Activated CD4-positive, alpha-beta T cell treated with anti-CD3 and anti-CD28 coated beads, Interleukin-2, amount 50 U/mL, for 16 hours (primary cell): ENCODE measurements at regions not wholly inside any gene's neighbourhood (a gene's known extent, or its start where the extent isn't known, plus 50 kb on each side); places are given as distances from the start of the nearest gene placed in this dataset.

Source experiments
- DNase-seq: peaks from one replicate; pipeline ENCODE4 v3.0.0-alpha.2; 2020

DNA sequence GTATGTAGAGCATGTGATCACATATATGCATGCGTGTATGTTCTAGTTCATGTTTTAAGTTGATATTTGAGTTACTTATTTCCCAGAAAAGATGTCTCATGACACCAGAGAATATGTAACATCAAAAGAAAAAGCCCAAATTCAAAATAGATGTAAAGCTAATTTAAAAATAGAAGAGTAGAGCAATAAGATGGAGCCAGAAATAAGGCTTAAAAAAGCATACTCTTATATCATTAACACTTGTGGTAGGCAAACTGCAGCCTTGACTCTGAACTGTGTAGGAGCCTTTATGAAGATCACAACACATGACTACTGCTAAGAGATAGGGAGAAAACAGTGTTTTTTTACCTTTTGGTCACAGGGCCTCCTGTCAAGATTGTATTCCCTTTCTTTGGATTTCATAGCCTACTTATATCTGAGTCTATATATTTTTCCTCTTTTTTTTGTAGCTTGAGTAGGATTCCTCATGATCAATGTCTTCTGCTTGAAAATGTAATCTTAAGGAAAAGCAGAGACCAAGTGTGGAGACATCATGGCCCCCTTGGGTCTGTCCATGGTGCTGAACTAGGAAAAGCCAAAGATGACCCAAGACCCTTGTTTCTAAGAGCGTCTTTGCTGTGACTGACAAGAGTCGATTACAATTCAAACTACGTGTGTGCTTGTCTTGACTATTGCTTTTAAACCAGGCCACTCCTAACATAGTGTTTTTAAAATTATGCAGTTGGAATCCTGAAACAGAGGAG is 390.4 kb downstream of the SHISA9 start:
- no peak for DNase-seq

GRCh38 chr16:13296206-13296605 is 394.8 kb downstream of the SHISA9 start:
- DNase-seq, result no peak

DNA sequence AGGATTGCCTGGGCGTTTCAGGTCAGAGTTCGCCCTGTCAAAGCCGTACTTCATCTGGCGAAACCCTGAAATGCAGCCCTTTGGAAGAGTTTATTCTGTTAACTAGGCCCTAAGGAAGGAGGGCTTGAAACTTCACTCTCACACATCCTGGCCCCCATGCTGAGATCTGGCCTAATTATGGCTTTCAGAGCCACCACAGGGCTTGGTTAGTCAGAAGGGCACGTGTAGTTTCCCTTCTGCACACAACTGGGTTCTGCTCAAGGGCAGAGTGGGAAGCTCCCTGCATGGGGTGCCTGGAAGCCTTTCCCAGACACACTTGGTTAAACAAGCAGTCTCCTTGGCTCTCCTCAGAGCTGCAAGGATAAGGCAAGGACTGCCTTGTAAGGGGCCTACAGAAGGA is 397.3 kb downstream of the SHISA9 start:
- no peak for DNase-seq

DNA sequence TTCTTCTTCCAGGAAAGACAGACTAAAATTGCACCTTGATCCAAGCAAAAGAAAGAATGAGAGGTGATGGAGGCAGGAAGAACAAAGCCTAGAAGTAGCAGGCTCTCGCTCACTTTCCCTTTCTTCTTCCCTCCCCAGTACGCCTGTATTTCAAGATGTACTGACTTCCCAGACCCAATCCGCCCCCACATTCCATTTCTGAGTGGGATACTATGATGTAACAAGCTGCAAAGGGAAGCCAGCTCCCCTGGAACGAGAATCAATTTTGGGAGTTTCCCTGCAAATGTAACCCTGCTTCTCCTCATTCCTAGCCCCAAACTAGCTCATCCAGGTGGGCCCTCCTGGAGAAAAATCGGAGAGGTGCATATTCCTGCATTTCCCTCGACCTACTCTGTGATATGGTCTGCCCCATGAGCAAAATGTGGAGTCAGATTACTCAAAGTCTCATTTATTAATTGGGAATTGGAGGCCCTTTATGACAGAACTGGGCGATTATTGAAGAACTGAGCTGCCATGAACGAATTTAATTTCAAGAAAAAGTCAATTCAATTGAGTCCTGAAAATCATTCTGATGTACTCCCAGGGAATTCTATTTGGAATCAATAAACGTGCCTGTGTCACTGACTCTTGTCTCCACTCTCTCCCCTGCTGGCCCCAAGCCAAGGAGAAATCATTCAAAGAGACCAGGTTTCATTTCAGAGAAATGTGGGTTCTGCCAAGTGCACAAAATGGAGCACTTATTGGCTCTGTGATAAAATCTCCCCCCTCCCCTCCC is 398.9 kb downstream of the SHISA9 start:
- DNase-seq, result no peak

DNA sequence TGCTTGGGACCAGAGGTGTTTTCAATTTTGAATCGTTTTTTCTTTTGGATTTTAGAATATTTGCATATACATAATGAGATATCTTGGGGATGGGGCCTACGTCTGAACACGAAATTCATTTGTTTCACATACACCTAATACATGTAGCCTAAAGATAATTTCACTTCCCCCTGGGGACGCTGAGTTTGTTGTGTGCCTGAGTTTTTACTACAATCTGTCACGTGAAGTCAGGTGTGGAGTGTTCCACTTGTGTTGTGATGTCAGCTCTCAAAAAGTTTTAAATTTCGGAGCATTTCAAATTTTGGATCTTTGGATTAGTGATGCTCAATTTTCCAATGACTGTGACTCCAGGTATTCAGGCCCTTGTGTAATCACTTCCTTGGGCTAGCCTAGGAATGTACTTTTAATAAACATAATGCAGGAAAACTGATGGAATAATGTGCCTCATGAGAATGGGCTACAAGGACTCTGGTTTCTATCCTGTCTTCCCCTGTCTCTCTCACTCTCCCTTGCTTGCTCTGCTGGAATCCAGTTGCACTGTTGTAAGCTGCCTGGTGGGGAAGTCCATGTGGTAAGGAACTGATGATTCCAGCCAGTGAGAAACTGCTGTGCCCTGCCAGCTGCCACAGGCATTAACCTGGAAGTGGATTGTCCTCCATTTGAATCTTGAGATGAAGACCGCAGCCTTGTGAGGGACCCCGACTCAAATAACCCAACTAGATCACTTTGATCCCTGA is 403.8 kb downstream of the SHISA9 start:
- DNase-seq, result no peak

GRCh38 chr16:13306161-13306995 is 405.0 kb downstream of the SHISA9 start:
- DNase-seq, result no peak

- DNase-seq, result peak; percentile 0
Observed at GRCh38 chr16:13307255-13307654, 405.9 kb downstream of the SHISA9 start.

DNA sequence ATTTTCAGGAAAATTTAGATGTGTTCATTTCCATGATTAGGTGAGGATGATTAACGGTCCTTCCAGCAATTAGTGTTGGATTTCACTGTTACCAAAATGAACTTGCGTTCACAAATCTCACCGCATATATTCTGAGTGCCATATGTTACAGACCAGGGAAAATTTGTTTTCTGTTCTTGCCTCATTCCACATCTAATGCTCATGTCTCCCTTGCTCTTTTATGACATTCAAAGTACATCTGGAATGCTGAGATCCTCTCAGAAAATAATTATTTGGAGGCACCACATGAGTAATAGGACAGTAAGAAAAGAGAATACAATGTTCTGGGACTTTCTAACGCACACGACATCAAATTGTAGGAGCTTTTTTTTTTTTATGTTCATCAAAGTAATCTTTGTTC is 406.5 kb downstream of the SHISA9 start:
- DNase-seq, result no peak

DNA sequence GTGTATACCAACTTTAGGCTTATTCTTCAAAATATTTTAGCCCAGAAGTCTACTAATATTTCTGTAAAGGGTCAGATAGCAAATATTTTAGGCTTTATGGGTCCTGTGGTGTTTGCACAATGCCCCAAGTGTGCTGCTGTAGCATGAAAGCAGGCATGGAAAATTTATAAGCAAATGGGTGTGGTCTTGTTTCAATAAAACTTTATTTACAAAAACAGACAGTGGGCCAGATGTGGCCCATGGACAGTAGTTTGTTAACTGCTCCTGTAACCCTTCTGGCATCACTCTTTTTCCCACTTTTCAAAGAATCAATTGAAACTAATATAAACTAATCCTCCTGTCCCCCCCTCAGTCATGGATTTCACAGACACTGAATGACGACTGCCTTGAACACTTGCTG is 410.7 kb downstream of the SHISA9 start:
- no peak for DNase-seq

DNA sequence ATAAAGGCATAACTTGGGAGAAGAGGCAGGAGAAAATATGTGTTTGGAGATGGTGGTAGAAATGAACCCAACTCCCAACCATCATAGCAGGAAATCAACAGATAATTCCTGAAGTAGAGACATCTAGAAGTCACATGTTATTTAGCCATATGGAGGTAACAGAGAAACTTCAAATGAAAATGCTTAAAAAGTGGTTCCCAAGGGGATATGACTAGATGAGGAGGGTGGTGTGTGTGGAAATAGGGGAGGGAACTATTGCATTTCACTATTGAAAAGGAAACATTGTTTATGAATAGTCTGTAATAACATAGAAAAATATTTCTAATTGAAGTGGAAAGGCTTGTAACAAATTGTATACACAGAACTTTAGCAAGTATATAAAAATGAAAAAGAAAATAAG is 412.0 kb downstream of the SHISA9 start:
- DNase-seq, result no peak

- no peak for DNase-seq
Observed at GRCh38 chr16:13314633-13315032, 413.2 kb downstream of the SHISA9 start.

DNA sequence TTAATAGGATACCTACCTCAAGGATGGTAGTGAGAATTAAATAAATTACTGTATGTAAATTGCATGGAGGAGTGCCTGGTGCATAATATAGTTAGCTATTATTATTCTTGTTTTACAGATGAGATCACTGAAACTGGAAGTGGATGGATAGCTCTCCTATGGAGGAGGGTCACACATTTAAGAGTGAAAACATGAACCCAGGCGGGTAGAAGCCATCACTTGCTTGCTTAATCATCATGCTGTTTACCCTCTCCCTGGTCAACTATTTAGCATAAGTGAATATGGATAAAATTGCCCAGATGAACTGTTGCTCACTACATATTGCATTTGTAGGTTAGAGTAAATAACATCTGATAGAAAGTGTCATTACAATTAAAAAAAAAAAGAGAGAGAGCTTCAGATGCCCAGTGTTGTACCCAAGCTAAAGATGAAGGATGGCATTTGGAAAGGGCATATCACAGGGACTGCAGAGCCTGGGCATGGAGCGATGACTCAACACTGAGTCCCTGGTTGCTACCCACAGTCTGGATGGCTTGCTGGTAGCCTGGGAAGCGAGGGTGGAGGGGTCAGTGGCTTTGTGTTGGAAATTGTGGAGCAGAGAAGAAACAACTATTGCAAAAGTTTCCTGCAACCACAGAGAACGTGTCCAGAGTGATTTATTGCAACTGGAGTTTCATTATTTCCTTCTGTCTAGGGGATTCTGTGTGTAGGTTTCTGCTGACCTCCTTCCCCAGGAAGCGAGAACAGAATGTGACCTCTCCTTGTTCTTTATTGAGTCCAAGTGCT is 414.4 kb downstream of the SHISA9 start:
- no peak for DNase-seq

DNA sequence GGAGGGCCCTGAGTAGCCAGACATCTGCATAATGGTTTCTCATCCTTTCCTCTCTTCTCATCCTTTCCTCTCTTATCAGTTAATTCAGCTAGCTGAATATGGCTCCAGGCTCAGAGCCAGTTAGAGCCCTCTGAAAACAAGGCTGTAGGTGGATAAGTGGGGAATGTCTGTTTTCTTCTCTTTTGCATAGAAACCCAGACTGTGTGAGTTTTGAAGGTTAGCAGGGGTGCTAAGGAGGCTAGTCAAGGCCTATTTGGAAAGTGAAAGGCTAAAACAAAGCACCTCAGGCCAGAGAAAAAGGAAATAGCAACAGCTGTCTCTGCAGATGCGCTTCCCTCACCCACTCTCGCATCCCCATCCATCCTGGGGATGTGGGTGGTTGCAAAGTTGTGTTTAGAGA is 420.9 kb downstream of the SHISA9 start:
- no peak for DNase-seq

GRCh38 chr16:13324851-13325250 is 423.5 kb downstream of the SHISA9 start:
- no peak for DNase-seq

- no peak for DNase-seq
Observed at GRCh38 chr16:13325396-13325795, 424.0 kb downstream of the SHISA9 start.

GRCh38 chr16:13331918-13332317 is 430.5 kb downstream of the SHISA9 start:
- DNase-seq, result no peak

DNA sequence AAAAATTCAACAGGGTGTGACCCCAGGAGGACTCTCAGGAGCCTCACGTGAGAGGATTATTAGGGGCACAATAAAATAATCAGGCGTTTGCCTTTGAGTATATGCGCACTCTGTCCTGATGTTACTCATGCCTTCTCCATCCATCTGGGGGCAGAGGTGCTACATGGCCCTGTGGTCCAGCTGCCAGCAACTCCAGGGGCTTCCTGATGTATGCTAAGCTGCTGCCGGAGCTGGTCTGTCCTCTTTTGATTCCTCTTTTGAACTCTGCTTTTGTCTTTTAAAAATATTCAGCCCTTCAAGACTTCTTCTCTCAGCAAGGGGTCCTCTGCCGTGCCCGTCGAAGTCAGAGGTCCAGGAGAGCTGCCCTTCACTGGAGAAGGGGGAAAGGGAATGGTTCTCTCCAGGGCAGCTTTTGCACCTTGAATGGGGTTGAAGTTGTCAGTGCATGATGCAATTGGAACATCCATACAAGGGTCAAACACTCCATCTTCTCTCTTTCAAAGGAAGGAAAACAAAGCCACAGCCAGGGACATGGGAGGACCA is 431.4 kb downstream of the SHISA9 start:
- no peak for DNase-seq

- DNase-seq, result no peak
Observed at GRCh38 chr16:13333336-13333735, 431.9 kb downstream of the SHISA9 start.

- DNase-seq, result no peak
Observed at GRCh38 chr16:13335879-13336278, 434.5 kb downstream of the SHISA9 start.

DNA sequence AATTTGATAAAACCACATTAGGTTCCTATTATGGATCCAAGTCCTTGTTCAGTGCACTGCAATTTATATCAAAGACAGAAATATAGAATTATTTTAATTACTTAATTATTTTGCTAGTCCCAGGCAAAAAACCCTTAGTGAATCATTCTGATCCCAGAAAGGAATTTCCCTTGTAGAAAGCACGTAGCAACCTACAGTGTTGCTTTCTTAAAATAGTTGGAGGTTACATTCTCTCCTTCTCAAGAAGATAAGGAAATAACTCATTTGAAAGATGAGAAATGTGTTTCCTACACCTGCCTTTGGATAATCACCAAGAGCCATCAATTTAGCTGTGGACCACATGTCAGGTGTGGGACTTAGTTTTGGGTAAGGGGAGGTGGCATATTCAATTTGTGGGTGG is 434.9 kb downstream of the SHISA9 start:
- no peak for DNase-seq
